GM23338 (cell line): ENCODE measurements at regions not wholly inside any gene's neighbourhood (a gene's known extent, or its start where the extent isn't known, plus 50 kb on each side); places are given as distances from the start of the nearest gene placed in this dataset.

Experiments used
- ATAC-seq: fragments of 200-7000 bp; cut with Tn5 transposase; 3 replicates; pipeline ENCODE4 v1.9.1; 2020
- DNase-seq: peaks from one replicate; pipeline ENCODE4 v3.0.0-alpha.2; 2015; ENCODE audit warnings: low spot score
- H2AFZ ChIP-seq: fragments of 200-600 bp; sonication (generic); 2 replicates; pipeline ENCODE4 v1.8.0; 2016; ENCODE audit warnings: antibody characterized with exemption, mild to moderate bottlenecking, moderate library complexity
- H3F3A ChIP-seq: fragments of 200-600 bp; sonication (generic); replicated peaks from 2 replicates; pipeline ENCODE4 v1.8.0; 2017; ENCODE audit warnings: antibody characterized with exemption, mixed run types, low read depth
- H3K27ac ChIP-seq: fragments of 200-600 bp; sonication (generic); 2 replicates; pipeline ENCODE4 v1.6.1; 2016; ENCODE audit warnings: low read depth
- H3K27me3 ChIP-seq: fragments of 200-600 bp; sonication (generic); 2 replicates; pipeline ENCODE4 v1.8.0; 2016; ENCODE audit warnings: mild to moderate bottlenecking, mixed run types, moderate library complexity; ENCODE audit not compliant: insufficient read depth
- H3K36me3 ChIP-seq: fragments of 200-600 bp; sonication (generic); 2 replicates; pipeline ENCODE4 v1.8.0; 2016; ENCODE audit warnings: mild to moderate bottlenecking; ENCODE audit not compliant: insufficient read depth
- H3K4me1 ChIP-seq: fragments of 200-600 bp; sonication (generic); 2 replicates; pipeline ENCODE4 v1.8.0; 2016; ENCODE audit warnings: mild to moderate bottlenecking, moderate library complexity; ENCODE audit not compliant: insufficient read depth
- H3K4me2 ChIP-seq: fragments of 200-600 bp; sonication (generic); 2 replicates; pipeline ENCODE4 v1.7.1; 2017; ENCODE audit warnings: mixed run types
- H3K4me3 ChIP-seq: fragments of 200-600 bp; sonication (generic); 2 replicates; pipeline ENCODE4 v1.6.1; 2016; ENCODE audit warnings: mixed run types
- H3K79me2 ChIP-seq: fragments of 200-600 bp; sonication (generic); replicated peaks from 2 replicates; pipeline ENCODE4 v1.8.0; 2017; ENCODE audit warnings: mild to moderate bottlenecking; ENCODE audit not compliant: insufficient read depth
- H3K9me2 ChIP-seq: fragments of 200-600 bp; sonication (generic); 2 replicates; pipeline ENCODE4 v1.8.0; 2017; ENCODE audit not compliant: insufficient read depth
- H4K20me1 ChIP-seq: fragments of 200-600 bp; sonication (generic); replicated peaks from 2 replicates; pipeline ENCODE4 v1.8.0; 2017; ENCODE audit warnings: mild to moderate bottlenecking; ENCODE audit not compliant: insufficient read depth
- H3K27ac Mint-ChIP-seq: 2 replicates; pipeline ENCODE4 v1.8.0; 2020; ENCODE audit warnings: inconsistent platforms, mild to moderate bottlenecking, moderate library complexity, mixed read lengths
- H3K27me3 Mint-ChIP-seq: 3 replicates; pipeline ENCODE4 v1.8.0; 2022; ENCODE audit warnings: low read depth, mild to moderate bottlenecking, moderate library complexity, mixed read lengths, inconsistent platforms; ENCODE audit not compliant: insufficient read depth, poor library complexity
- H3K36me3 Mint-ChIP-seq: 3 replicates; pipeline ENCODE4 v1.8.0; 2021; ENCODE audit warnings: low read depth, mild to moderate bottlenecking, inconsistent platforms, moderate library complexity, mixed read lengths
- H3K4me1 Mint-ChIP-seq: 3 replicates; pipeline ENCODE4 v1.8.0; 2020; ENCODE audit warnings: mild to moderate bottlenecking, inconsistent platforms, mixed read lengths
- H3K4me3 Mint-ChIP-seq: 3 replicates; pipeline ENCODE4 v1.8.0; 2021; ENCODE audit warnings: moderate library complexity, mild to moderate bottlenecking, inconsistent platforms, mixed read lengths
- H3K9me3 Mint-ChIP-seq: 3 replicates; pipeline ENCODE4 v1.8.0; 2020; ENCODE audit warnings: moderate library complexity, mild to moderate bottlenecking, inconsistent platforms, mixed read lengths
- ETS1 ChIP-seq: IDR thresholded peaks from 2 replicates; pipeline ENCODE4 v1.6.1; 2016; ENCODE audit warnings: antibody characterized with exemption
- EZH2 ChIP-seq: fragments of 200-600 bp; sonication (generic); IDR thresholded peaks from one replicate; pipeline ENCODE4 v1.8.0; 2017; ENCODE audit warnings: antibody characterized with exemption, mild to moderate bottlenecking, low read depth; ENCODE audit not compliant: unreplicated experiment
- EZH2phosphoT487 ChIP-seq: fragments of 200-600 bp; sonication (generic); IDR thresholded peaks from one replicate; pipeline ENCODE4 v1.8.1; 2018; ENCODE audit warnings: antibody characterized with exemption; ENCODE audit not compliant: unreplicated experiment
- NANOG ChIP-seq: IDR thresholded peaks from 2 replicates; pipeline ENCODE4 v1.6.1; 2016; ENCODE audit warnings: antibody characterized with exemption, borderline replicate concordance
- POLR2AphosphoS5 ChIP-seq: IDR thresholded peaks from 2 replicates; pipeline ENCODE4 v1.6.1; 2016; ENCODE audit warnings: antibody characterized with exemption, low read depth
- STAT1 ChIP-seq: IDR thresholded peaks from one replicate; pipeline ENCODE4 v1.6.1; 2016; ENCODE audit warnings: antibody characterized with exemption; ENCODE audit not compliant: unreplicated experiment
- ZNF331 ChIP-seq: fragments of 250-450 bp; sonication (Bioruptor Pico); IDR thresholded peaks from 2 replicates; pipeline ENCODE4 v1.5.0; 2020; ENCODE audit warnings: low read depth, mild to moderate bottlenecking, moderate library complexity
- TF ChIP-seq, protein P1 (sequence below): IDR thresholded peaks from one replicate; pipeline ENCODE4 v1.6.1; 2018; ENCODE audit warnings: antibody characterized with exemption; ENCODE audit not compliant: unreplicated experiment
- TF ChIP-seq, protein P2 (sequence below): fragments of 250-450 bp; sonication (Bioruptor Pico); IDR thresholded peaks from 2 replicates; pipeline ENCODE4 v1.5.0; 2020; ENCODE audit warnings: mild to moderate bottlenecking, moderate library complexity

DNA sequence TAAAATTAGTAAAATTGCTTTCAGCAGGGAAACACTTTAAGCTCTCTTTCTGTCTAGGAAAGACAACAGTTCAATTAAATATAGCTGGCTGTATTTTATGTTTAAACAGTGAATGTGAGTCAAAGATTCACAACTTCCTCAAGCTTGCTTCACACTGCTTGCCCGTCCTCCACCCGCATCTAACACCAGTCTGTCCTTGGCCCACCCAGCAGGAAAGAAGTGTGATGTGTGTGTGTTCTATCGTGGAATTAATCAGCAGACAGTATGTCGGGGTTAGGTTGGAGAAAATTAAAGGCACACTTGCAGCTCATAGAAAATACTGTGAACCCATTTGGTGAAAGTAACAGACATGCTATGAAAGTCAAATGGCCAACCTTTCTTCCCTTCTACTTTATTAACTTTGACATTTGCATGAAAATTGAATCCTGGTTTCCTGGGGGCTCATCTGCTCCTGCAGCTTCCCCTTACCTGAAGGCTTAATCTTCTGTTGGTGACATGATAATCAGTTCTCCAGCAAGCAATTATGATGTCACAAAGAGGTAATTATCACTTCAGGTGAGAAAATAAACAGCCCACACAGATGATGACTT, 182.0 kb downstream of the UXS1 start (continued):
- TF ChIP-seq ETS1 (no peak), ZNF331 (CRISPR knock-in tag) (no peak)
- TF ChIP-seq, protein P1, sequence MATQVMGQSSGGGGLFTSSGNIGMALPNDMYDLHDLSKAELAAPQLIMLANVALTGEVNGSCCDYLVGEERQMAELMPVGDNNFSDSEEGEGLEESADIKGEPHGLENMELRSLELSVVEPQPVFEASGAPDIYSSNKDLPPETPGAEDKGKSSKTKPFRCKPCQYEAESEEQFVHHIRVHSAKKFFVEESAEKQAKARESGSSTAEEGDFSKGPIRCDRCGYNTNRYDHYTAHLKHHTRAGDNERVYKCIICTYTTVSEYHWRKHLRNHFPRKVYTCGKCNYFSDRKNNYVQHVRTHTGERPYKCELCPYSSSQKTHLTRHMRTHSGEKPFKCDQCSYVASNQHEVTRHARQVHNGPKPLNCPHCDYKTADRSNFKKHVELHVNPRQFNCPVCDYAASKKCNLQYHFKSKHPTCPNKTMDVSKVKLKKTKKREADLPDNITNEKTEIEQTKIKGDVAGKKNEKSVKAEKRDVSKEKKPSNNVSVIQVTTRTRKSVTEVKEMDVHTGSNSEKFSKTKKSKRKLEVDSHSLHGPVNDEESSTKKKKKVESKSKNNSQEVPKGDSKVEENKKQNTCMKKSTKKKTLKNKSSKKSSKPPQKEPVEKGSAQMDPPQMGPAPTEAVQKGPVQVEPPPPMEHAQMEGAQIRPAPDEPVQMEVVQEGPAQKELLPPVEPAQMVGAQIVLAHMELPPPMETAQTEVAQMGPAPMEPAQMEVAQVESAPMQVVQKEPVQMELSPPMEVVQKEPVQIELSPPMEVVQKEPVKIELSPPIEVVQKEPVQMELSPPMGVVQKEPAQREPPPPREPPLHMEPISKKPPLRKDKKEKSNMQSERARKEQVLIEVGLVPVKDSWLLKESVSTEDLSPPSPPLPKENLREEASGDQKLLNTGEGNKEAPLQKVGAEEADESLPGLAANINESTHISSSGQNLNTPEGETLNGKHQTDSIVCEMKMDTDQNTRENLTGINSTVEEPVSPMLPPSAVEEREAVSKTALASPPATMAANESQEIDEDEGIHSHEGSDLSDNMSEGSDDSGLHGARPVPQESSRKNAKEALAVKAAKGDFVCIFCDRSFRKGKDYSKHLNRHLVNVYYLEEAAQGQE: no peak

DNA sequence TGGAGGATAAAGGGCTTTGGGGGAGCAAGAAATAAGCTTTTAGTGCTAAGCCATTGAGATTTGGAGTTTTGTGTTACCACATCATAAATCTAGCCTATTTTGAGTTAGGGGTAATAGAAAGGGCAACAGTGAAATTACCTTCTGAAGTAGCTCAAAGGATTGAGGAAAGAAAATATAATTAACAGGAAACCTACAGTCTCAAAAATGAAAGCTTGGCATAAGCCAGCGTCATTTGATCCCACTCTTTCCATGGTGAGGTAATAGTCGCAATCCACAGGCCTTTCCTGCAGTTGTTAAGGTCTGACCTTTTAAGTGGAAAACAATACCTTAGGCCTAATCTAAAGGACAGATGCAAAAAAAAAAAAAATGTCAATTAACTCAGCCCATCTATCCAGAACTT, 182.7 kb downstream of the UXS1 start:
- no peak overlapping the region for H3K27ac ChIP-seq
- H4K20me1 ChIP-seq: no peaks in the 10 kb centered on the region
- no peak overlapping the region for H3K4me3 Mint-ChIP-seq
- no peaks in the 10 kb centered on the region for H3K36me3 ChIP-seq
- peaks cover 40% of the 10 kb centered on the region for H3K9me3 Mint-ChIP-seq
- peaks cover 18% of the 10 kb centered on the region for H3K9me2 ChIP-seq
- no peak for ATAC-seq
- H3K79me2 ChIP-seq: no peaks in the 10 kb centered on the region
- peaks cover 33% of the 10 kb centered on the region for H3K4me1 Mint-ChIP-seq
- peaks cover 18% of the 10 kb centered on the region for H3K4me1 ChIP-seq
- no peaks in the 10 kb centered on the region for H3K27me3 Mint-ChIP-seq
- no peak overlapping the region for H3K27ac Mint-ChIP-seq
- no peaks in the 10 kb centered on the region for H3K27me3 ChIP-seq
- peak overlapping the region; percentile 70 for H3K4me2 ChIP-seq
- H3K4me3 ChIP-seq: no peak overlapping the region
- peaks cover 37% of the 10 kb centered on the region for H3K36me3 Mint-ChIP-seq
- H2AFZ ChIP-seq: peak overlapping the region; percentile 29; the same call in 1 of the 2 replicates
- no peak for DNase-seq
- no peaks in the 10 kb centered on the region for H3F3A ChIP-seq
- TF ChIP-seq ZNF331 (CRISPR knock-in tag) (no peak), EZH2 (no peak), EZH2phosphoT487 (no peak), NANOG (no peak), POLR2AphosphoS5 (no peak), STAT1 (no peak)
- TF ChIP-seq, protein P1: no peak
- TF ChIP-seq, protein P2, sequence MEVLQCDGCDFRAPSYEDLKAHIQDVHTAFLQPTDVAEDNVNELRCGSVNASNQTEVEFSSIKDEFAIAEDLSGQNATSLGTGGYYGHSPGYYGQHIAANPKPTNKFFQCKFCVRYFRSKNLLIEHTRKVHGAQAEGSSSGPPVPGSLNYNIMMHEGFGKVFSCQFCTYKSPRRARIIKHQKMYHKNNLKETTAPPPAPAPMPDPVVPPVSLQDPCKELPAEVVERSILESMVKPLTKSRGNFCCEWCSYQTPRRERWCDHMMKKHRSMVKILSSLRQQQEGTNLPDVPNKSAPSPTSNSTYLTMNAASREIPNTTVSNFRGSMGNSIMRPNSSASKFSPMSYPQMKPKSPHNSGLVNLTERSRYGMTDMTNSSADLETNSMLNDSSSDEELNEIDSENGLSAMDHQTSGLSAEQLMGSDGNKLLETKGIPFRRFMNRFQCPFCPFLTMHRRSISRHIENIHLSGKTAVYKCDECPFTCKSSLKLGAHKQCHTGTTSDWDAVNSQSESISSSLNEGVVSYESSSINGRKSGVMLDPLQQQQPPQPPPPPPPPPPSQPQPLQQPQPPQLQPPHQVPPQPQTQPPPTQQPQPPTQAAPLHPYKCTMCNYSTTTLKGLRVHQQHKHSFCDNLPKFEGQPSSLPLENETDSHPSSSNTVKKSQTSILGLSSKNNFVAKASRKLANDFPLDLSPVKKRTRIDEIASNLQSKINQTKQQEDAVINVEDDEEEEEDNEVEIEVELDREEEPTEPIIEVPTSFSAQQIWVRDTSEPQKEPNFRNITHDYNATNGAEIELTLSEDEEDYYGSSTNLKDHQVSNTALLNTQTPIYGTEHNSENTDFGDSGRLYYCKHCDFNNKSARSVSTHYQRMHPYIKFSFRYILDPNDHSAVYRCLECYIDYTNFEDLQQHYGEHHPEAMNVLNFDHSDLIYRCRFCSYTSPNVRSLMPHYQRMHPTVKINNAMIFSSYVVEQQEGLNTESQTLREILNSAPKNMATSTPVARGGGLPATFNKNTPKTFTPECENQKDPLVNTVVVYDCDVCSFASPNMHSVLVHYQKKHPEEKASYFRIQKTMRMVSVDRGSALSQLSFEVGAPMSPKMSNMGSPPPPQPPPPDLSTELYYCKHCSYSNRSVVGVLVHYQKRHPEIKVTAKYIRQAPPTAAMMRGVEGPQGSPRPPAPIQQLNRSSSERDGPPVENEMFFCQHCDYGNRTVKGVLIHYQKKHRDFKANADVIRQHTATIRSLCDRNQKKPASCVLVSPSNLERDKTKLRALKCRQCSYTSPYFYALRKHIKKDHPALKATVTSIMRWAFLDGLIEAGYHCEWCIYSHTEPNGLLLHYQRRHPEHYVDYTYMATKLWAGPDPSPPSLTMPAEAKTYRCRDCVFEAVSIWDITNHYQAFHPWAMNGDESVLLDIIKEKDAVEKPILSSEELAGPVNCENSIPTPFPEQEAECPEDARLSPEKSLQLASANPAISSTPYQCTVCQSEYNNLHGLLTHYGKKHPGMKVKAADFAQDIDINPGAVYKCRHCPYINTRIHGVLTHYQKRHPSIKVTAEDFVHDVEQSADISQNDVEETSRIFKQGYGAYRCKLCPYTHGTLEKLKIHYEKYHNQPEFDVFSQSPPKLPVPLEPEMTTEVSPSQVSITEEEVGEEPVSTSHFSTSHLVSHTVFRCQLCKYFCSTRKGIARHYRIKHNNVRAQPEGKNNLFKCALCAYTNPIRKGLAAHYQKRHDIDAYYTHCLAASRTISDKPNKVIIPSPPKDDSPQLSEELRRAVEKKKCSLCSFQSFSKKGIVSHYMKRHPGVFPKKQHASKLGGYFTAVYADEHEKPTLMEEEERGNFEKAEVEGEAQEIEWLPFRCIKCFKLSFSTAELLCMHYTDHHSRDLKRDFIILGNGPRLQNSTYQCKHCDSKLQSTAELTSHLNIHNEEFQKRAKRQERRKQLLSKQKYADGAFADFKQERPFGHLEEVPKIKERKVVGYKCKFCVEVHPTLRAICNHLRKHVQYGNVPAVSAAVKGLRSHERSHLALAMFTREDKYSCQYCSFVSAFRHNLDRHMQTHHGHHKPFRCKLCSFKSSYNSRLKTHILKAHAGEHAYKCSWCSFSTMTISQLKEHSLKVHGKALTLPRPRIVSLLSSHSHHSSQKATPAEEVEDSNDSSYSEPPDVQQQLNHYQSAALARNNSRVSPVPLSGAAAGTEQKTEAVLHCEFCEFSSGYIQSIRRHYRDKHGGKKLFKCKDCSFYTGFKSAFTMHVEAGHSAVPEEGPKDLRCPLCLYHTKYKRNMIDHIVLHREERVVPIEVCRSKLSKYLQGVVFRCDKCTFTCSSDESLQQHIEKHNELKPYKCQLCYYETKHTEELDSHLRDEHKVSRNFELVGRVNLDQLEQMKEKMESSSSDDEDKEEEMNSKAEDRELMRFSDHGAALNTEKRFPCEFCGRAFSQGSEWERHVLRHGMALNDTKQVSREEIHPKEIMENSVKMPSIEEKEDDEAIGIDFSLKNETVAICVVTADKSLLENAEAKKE (CRISPR knock-in tag): no peak
